Uterus (tissue), 2 donors: ENCODE measurements at regions not wholly inside any gene's neighbourhood (a gene's known extent, or its start where the extent isn't known, plus 50 kb on each side); places are given as distances from the start of the nearest gene placed in this dataset.

Experiments used
- CTCF ChIP-seq, 4 experiments: fragments of 200-600 bp in 2 of 4; fragments of 450-650 bp in 2 of 4; sonication (generic) in 2 of 4; IDR thresholded peaks; one replicate each; pipeline ENCODE4 v1.5.1; 2016 to 2019; ENCODE audit warnings: antibody characterized with exemption in 4 of 4, mild to moderate bottlenecking in 2 of 4, moderate library complexity in 1 of 4
- POLR2A ChIP-seq, 2 donors: fragments of 450-650 bp; IDR thresholded peaks; one replicate each; pipeline ENCODE4 v1.6.1; 2016; ENCODE audit warnings: antibody characterized with exemption in 2 of 2, mild to moderate bottlenecking in 1 of 2, moderate library complexity in 1 of 2

GRCh38 chr15:98438326-98438725, 210.0 kb upstream of the IGF1R start:
- TF ChIP-seq CTCF (IDR thresholded peaks at IDR 0.05): no peak
- no peak for TF ChIP-seq POLR2A (IDR thresholded peaks at IDR 0.05)
